Erythroblast (primary cell): ENCODE measurements at regions not wholly inside any gene's neighbourhood (a gene's known extent, or its start where the extent isn't known, plus 50 kb on each side); places are given as distances from the start of the nearest gene placed in this dataset.

Source experiments
- GATA1 ChIP-seq: IDR thresholded peaks from 2 replicates; pipeline ENCODE4 v1.6.1; 2011; ENCODE audit warnings: low read depth, mild to moderate bottlenecking, control low read depth, low read length, moderate library complexity
- POLR2A ChIP-seq: IDR thresholded peaks from 2 replicates; pipeline ENCODE4 v1.6.1; 2011; ENCODE audit warnings: mild to moderate bottlenecking, low read length

- TF ChIP-seq GATA1 (no peak), POLR2A (no peak)
Measured at GRCh38 chrX:33379839-33380238, 168.5 kb upstream of the DMD start.
